WTC11 (cell line): ENCODE measurements at regions not wholly inside any gene's neighbourhood (a gene's known extent, or its start where the extent isn't known, plus 50 kb on each side); places are given as distances from the start of the nearest gene placed in this dataset.

Experiments used
- ATF3 ChIP-seq: sonication (generic); formaldehyde crosslinking; conservative IDR thresholded peaks from 2 replicates; pipeline ENCODE4 v1.8.1; 2022; ENCODE audit warnings: mild to moderate bottlenecking, missing genetic modification reagents
- CTCF ChIP-seq: fragments of 200-600 bp; IDR thresholded peaks from 2 replicates; pipeline ENCODE4 v1.8.0; 2022; ENCODE audit warnings: antibody characterized with exemption
- FOXJ3 ChIP-seq: sonication (generic); formaldehyde crosslinking; IDR thresholded peaks from 2 replicates; pipeline ENCODE4 v1.9.0; 2021; ENCODE audit warnings: missing genetic modification reagents, mild to moderate bottlenecking, borderline replicate concordance
- FOXP1 ChIP-seq: sonication (generic); formaldehyde crosslinking; IDR thresholded peaks from 2 replicates; pipeline ENCODE4 v1.8.0; 2022; ENCODE audit warnings: missing genetic modification reagents, mild to moderate bottlenecking, moderate library complexity, borderline replicate concordance
- MYBL2 ChIP-seq: sonication (generic); formaldehyde crosslinking; IDR thresholded peaks from 2 replicates; pipeline ENCODE4 v1.8.1; 2023; ENCODE audit warnings: mild to moderate bottlenecking, moderate library complexity, missing genetic modification reagents
- TEAD4 ChIP-seq: sonication (generic); formaldehyde crosslinking; IDR thresholded peaks from 2 replicates; pipeline ENCODE4 v1.8.0; 2022; ENCODE audit warnings: mild to moderate bottlenecking, missing genetic modification reagents
- USF1 ChIP-seq: sonication (generic); formaldehyde crosslinking; IDR thresholded peaks from 2 replicates; pipeline ENCODE4 v1.8.0; 2022; ENCODE audit warnings: mild to moderate bottlenecking, missing genetic modification reagents

GRCh38 chrX:142663330-142664095 is 362.2 kb upstream of the SPANXN4 start:
- no peak for TF ChIP-seq ATF3 (CRISPR knock-in tag)
- TF ChIP-seq FOXJ3 (CRISPR knock-in tag), result no peak
- TF ChIP-seq CTCF, result no peak
- TF ChIP-seq MYBL2 (CRISPR knock-in tag), result no peak
- no peak for TF ChIP-seq FOXP1 (CRISPR knock-in tag)
- no peak for TF ChIP-seq TEAD4 (CRISPR knock-in tag)
- TF ChIP-seq USF1 (CRISPR knock-in tag), result no peak
